ENCODE measurements at regions not wholly inside any gene's neighbourhood (a gene's known extent, or its start where the extent isn't known, plus 50 kb on each side); places are given as distances from the start of the nearest gene placed in this dataset.

GRCh38 chr12:3355378-3355900, 135.6 kb upstream of the PRMT8 start:
- 89 to 91% methylated on average over 9 of the region's 9 CpGs for WGBS, 2 experiments (ENCODE audit: insufficient coverage in 2 of 2)
- Histone ChIP-seq H3K4me1 (ENCODE audit: control insufficient read depth, insufficient read depth, low read length, poor library complexity, severe bottlenecking) (no peaks in the 10 kb centered on the region), H3K4me3 (ENCODE audit: extremely low read depth, insufficient read depth, low read length, poor library complexity, severe bottlenecking) (no peak overlapping the region), H3K36me3 (ENCODE audit: control insufficient read depth, insufficient read depth, low read length) (no peaks in the 10 kb centered on the region), H3K27ac (ENCODE audit: low read depth, low read length, severe bottlenecking) (no peak overlapping the region), H3K9me3 (ENCODE audit: control insufficient read depth, low read length) (no peaks in the 10 kb centered on the region)

GRCh38 chr12:3357950-3358525, 133.0 kb upstream of the PRMT8 start:
- 88 to 91% methylated on average over 8 of the region's 8 CpGs for WGBS, 2 experiments (ENCODE audit: insufficient coverage in 2 of 2)
- Histone ChIP-seq H3K4me3 (ENCODE audit: extremely low read depth, insufficient read depth, low read length, poor library complexity, severe bottlenecking) (no peak overlapping the region), H3K27ac (ENCODE audit: low read depth, low read length, severe bottlenecking) (no peak overlapping the region), H3K36me3 (ENCODE audit: control insufficient read depth, insufficient read depth, low read length) (no peaks in the 10 kb centered on the region), H3K4me1 (ENCODE audit: control insufficient read depth, insufficient read depth, low read length, poor library complexity, severe bottlenecking) (no peaks in the 10 kb centered on the region), H3K9me3 (ENCODE audit: control insufficient read depth, low read length) (no peaks in the 10 kb centered on the region)

- Histone ChIP-seq H3K36me3 (ENCODE audit: control insufficient read depth, insufficient read depth, low read length) (no peaks in the 10 kb centered on the region), H3K4me3 (ENCODE audit: extremely low read depth, insufficient read depth, low read length, poor library complexity, severe bottlenecking) (no peak overlapping the region), H3K27ac (ENCODE audit: low read depth, low read length, severe bottlenecking) (no peak overlapping the region), H3K4me1 (ENCODE audit: control insufficient read depth, insufficient read depth, low read length, poor library complexity, severe bottlenecking) (no peaks in the 10 kb centered on the region), H3K9me3 (ENCODE audit: control insufficient read depth, low read length) (no peaks in the 10 kb centered on the region)
- no CpG with 5 or more reads among the region's 2 CpGs for WGBS, 2 experiments (ENCODE audit: insufficient coverage in 2 of 2)
Measured at GRCh38 chr12:3359478-3359877, 131.5 kb upstream of the PRMT8 start.

GRCh38 chr12:3361146-3361545, 129.9 kb upstream of the PRMT8 start:
- no peaks in the 10 kb centered on the region for H3K9me3 ChIP-seq (ENCODE audit: control insufficient read depth, low read length)
- H3K4me1 ChIP-seq (ENCODE audit: control insufficient read depth, insufficient read depth, low read length, poor library complexity, severe bottlenecking), result no peaks in the 10 kb centered on the region
- no peak overlapping the region for H3K4me3 ChIP-seq (ENCODE audit: extremely low read depth, insufficient read depth, low read length, poor library complexity, severe bottlenecking)
- no peak overlapping the region for H3K27ac ChIP-seq (ENCODE audit: low read depth, low read length, severe bottlenecking)
- 91 to 100% methylated on average over 3 to 6 of the region's 6 CpGs for WGBS, 2 experiments (ENCODE audit: insufficient coverage in 2 of 2)
- no peaks in the 10 kb centered on the region for H3K36me3 ChIP-seq (ENCODE audit: control insufficient read depth, insufficient read depth, low read length)

GRCh38 chr12:3362737-3363136, 128.3 kb upstream of the PRMT8 start:
- no peaks in the 10 kb centered on the region for H3K9me3 ChIP-seq (ENCODE audit: control insufficient read depth, low read length)

GRCh38 chr12:3363608-3364007, 127.4 kb upstream of the PRMT8 start:
- WGBS, 2 experiments (ENCODE audit: insufficient coverage in 2 of 2), result 97% methylated on average over 7 to 8 of the region's 9 CpGs

More at GRCh38 chr12:3362737-3363136, 128.3 kb upstream of the PRMT8 start:
- Histone ChIP-seq H3K4me1 (ENCODE audit: control insufficient read depth, insufficient read depth, low read length, poor library complexity, severe bottlenecking) (no peaks in the 10 kb centered on the region), H3K36me3 (ENCODE audit: control insufficient read depth, insufficient read depth, low read length) (no peaks in the 10 kb centered on the region), H3K4me3 (ENCODE audit: extremely low read depth, insufficient read depth, low read length, poor library complexity, severe bottlenecking) (no peak overlapping the region), H3K27ac (ENCODE audit: low read depth, low read length, severe bottlenecking) (no peak overlapping the region)
- WGBS, 2 experiments (ENCODE audit: insufficient coverage in 2 of 2), result 81 to 84% methylated on average over 4 to 6 of the region's 6 CpGs

GRCh38 chr12:3364226-3364625, 126.8 kb upstream of the PRMT8 start:
- H3K36me3 ChIP-seq (ENCODE audit: control insufficient read depth, insufficient read depth, low read length), result no peaks in the 10 kb centered on the region
- H3K4me3 ChIP-seq (ENCODE audit: extremely low read depth, insufficient read depth, low read length, poor library complexity, severe bottlenecking), result no peak overlapping the region
- H3K4me1 ChIP-seq (ENCODE audit: control insufficient read depth, insufficient read depth, low read length, poor library complexity, severe bottlenecking), result no peaks in the 10 kb centered on the region
- no peak overlapping the region for H3K27ac ChIP-seq (ENCODE audit: low read depth, low read length, severe bottlenecking)
- no peaks in the 10 kb centered on the region for H3K9me3 ChIP-seq (ENCODE audit: control insufficient read depth, low read length)
- WGBS, 2 experiments (ENCODE audit: insufficient coverage in 2 of 2), result 91 to 95% methylated on average over 3 to 5 of the region's 5 CpGs

More at GRCh38 chr12:3363608-3364007, 127.4 kb upstream of the PRMT8 start:
- Histone ChIP-seq H3K4me1 (ENCODE audit: control insufficient read depth, insufficient read depth, low read length, poor library complexity, severe bottlenecking) (no peaks in the 10 kb centered on the region), H3K27ac (ENCODE audit: low read depth, low read length, severe bottlenecking) (no peak overlapping the region), H3K9me3 (ENCODE audit: control insufficient read depth, low read length) (no peaks in the 10 kb centered on the region), H3K36me3 (ENCODE audit: control insufficient read depth, insufficient read depth, low read length) (no peaks in the 10 kb centered on the region), H3K4me3 (ENCODE audit: extremely low read depth, insufficient read depth, low read length, poor library complexity, severe bottlenecking) (no peak overlapping the region)

GRCh38 chr12:3364661-3365462, 126.1 kb upstream of the PRMT8 start:
- WGBS, 2 experiments (ENCODE audit: insufficient coverage in 2 of 2), result 72 to 84% methylated on average over 10 to 13 of the region's 13 CpGs
- Histone ChIP-seq H3K4me3 (ENCODE audit: extremely low read depth, insufficient read depth, low read length, poor library complexity, severe bottlenecking) (no peak overlapping the region), H3K9me3 (ENCODE audit: control insufficient read depth, low read length) (no peaks in the 10 kb centered on the region), H3K27ac (ENCODE audit: low read depth, low read length, severe bottlenecking) (no peak overlapping the region), H3K36me3 (ENCODE audit: control insufficient read depth, insufficient read depth, low read length) (no peaks in the 10 kb centered on the region), H3K4me1 (ENCODE audit: control insufficient read depth, insufficient read depth, low read length, poor library complexity, severe bottlenecking) (no peaks in the 10 kb centered on the region)

- no peaks in the 10 kb centered on the region for H3K36me3 ChIP-seq (ENCODE audit: control insufficient read depth, insufficient read depth, low read length)
- H3K4me1 ChIP-seq (ENCODE audit: control insufficient read depth, insufficient read depth, low read length, poor library complexity, severe bottlenecking), result no peaks in the 10 kb centered on the region
- H3K9me3 ChIP-seq (ENCODE audit: control insufficient read depth, low read length), result no peaks in the 10 kb centered on the region
- H3K4me3 ChIP-seq (ENCODE audit: extremely low read depth, insufficient read depth, low read length, poor library complexity, severe bottlenecking), result peak overlapping the region; percentile 14
- WGBS, 2 experiments (ENCODE audit: insufficient coverage in 2 of 2), result 7 to 26% methylated on average over 15 to 38 of the region's 87 CpGs
- no peak overlapping the region for H3K27ac ChIP-seq (ENCODE audit: low read depth, low read length, severe bottlenecking)
Measured at GRCh38 chr12:3365463-3366411, 125.3 kb upstream of the PRMT8 start.

- no peak overlapping the region for H3K27ac ChIP-seq (ENCODE audit: low read depth, low read length, severe bottlenecking)
- no peaks in the 10 kb centered on the region for H3K4me1 ChIP-seq (ENCODE audit: control insufficient read depth, insufficient read depth, low read length, poor library complexity, severe bottlenecking)
- 74 to 81% methylated on average over 14 to 19 of the region's 26 CpGs for WGBS, 2 experiments (ENCODE audit: insufficient coverage in 2 of 2)
- H3K4me3 ChIP-seq (ENCODE audit: extremely low read depth, insufficient read depth, low read length, poor library complexity, severe bottlenecking), result no peak overlapping the region
- no peaks in the 10 kb centered on the region for H3K36me3 ChIP-seq (ENCODE audit: control insufficient read depth, insufficient read depth, low read length)
- no peaks in the 10 kb centered on the region for H3K9me3 ChIP-seq (ENCODE audit: control insufficient read depth, low read length)
Measured at GRCh38 chr12:3366451-3367110, 124.4 kb upstream of the PRMT8 start.

All from mesodermal cell (in vitro differentiated cells).